HCT116 (cell line): ENCODE measurements at regions not wholly inside any gene's neighbourhood (a gene's known extent, or its start where the extent isn't known, plus 50 kb on each side); places are given as distances from the start of the nearest gene placed in this dataset.
"Not testable (repeated sequence)": the region's sequence is repeated elsewhere in the genome, so short reads cannot be mapped to it uniquely, and the experiment has no call there.

Source experiments
- ATAC-seq: fragments of 200-7000 bp; cut with Tn5 transposase; 2 replicates; pipeline ENCODE4 v1.9.1; 2020; ENCODE audit warnings: mild to moderate bottlenecking, moderate library complexity
- BruUV-seq: library from RNA; stranded (reverse); fragments of 400-500 nt; replicated peaks from 2 replicates; lab custom pipeline; 2021; lab: Mats Ljungman, UMichigan
- CTCF ChIA-PET: fragments of 300-600 bp; sonication (Branson Sonifier 250); formaldehyde crosslinking; loops from one replicate; lab custom pipeline; 2021; ENCODE audit warnings: antibody characterized with exemption; lab: Charles Lee
- POLR2A ChIA-PET: fragments of 300-600, 350-600 bp; sonication (Branson Sonifier 250); formaldehyde crosslinking; loops from one replicate; lab custom pipeline; 2021; ENCODE audit warnings: antibody characterized with exemption; lab: Charles Lee
- RAD21 ChIA-PET, 2 experiments: fragments of 300-600 bp; sonication (Branson Sonifier 250); formaldehyde crosslinking; loops; one replicate each; lab custom pipeline; 2023; ENCODE audit warnings: low total read pairs in 2 of 2; ENCODE audit not compliant: uncharacterized antibody in 2 of 2, unreplicated experiment in 2 of 2, low non-redundant PET in 1 of 2; lab: Charles Lee
- DNase-seq: peaks from one replicate; pipeline ENCODE4 v3.0.0-alpha.2; 2010; ENCODE audit warnings: low read depth, low spot score
- H2AFZ ChIP-seq: fragments of 200-600 bp; shearing (Covaris generic), sonication (generic); 2 replicates; pipeline ENCODE4 v1.6.1; 2017; ENCODE audit warnings: low read depth, mixed run types, mixed read lengths, antibody characterized with exemption, low read length; ENCODE audit not compliant: poor library complexity, severe bottlenecking
- H3K27ac ChIP-seq: 2 replicates; pipeline ENCODE4 v1.5.1; 2012; ENCODE audit warnings: low read depth, low read length
- H3K27me3 ChIP-seq: fragments of 200-600 bp; sonication (generic); 2 replicates; pipeline ENCODE4 v1.6.1; 2016; ENCODE audit warnings: mixed run types, low read length, mixed read lengths; ENCODE audit not compliant: insufficient read depth
- H3K36me3 ChIP-seq, 2 experiments: fragments of 200-500 bp in 1 of 2; fragments of 200-600 bp in 1 of 2; sonication (Bioruptor generic) in 1 of 2; sonication (generic) in 1 of 2; 2 replicates each; pipeline versions ENCODE4 v1.5.1 to v1.6.1; 2014 to 2016; ENCODE audit warnings: low read length in 2 of 2, inconsistent platforms in 1 of 2, mixed read lengths in 1 of 2, mixed run types in 1 of 2; ENCODE audit not compliant: insufficient read depth in 2 of 2, control insufficient read depth in 1 of 2
- H3K4me1 ChIP-seq, 2 experiments: fragments of 200-600 bp in 1 of 2; sonication (generic) in 1 of 2; 2 replicates each; pipeline versions ENCODE4 v1.5.1 to v1.6.1; 2012 to 2017; ENCODE audit warnings: low read length in 2 of 2, inconsistent platforms in 1 of 2, mild to moderate bottlenecking in 1 of 2, mixed read lengths in 1 of 2, mixed run types in 1 of 2, moderate library complexity in 1 of 2; ENCODE audit not compliant: insufficient read depth in 2 of 2, control insufficient read depth in 1 of 2
- H3K4me2 ChIP-seq: fragments of 200-600 bp; sonication (generic); 2 replicates; pipeline ENCODE4 v1.6.1; 2017; ENCODE audit warnings: mixed run types, low read length, mixed read lengths
- H3K4me3 ChIP-seq, 2 experiments: fragments of 200-600 bp in 1 of 2; sonication (generic) in 1 of 2; replicated peaks in 1 of 2; 2 replicates each; pipeline ENCODE4 v1.5.1; 2011 to 2016; ENCODE audit warnings: low read length in 2 of 2, control low read depth in 1 of 2, low read depth in 1 of 2, mild to moderate bottlenecking in 1 of 2, mixed read lengths in 1 of 2, mixed run types in 1 of 2
- H3K79me2 ChIP-seq: fragments of 200-600 bp; sonication (generic); 2 replicates; pipeline ENCODE4 v1.6.1; 2017; ENCODE audit warnings: mild to moderate bottlenecking, mixed run types, low read length, moderate library complexity, mixed read lengths; ENCODE audit not compliant: insufficient read depth
- H3K9ac ChIP-seq: fragments of 200-600 bp; sonication (generic); 2 replicates; pipeline ENCODE4 v1.6.1; 2016; ENCODE audit warnings: low read length, mixed read lengths
- H3K9me2 ChIP-seq: fragments of 200-600 bp; sonication (generic), shearing (Covaris generic); 2 replicates; pipeline ENCODE4 v1.6.1; 2017; ENCODE audit warnings: mixed run types, mild to moderate bottlenecking, moderate library complexity; ENCODE audit not compliant: insufficient read depth
- H3K9me3 ChIP-seq, 2 experiments: fragments of 200-500 bp in 1 of 2; fragments of 200-600 bp in 1 of 2; sonication (Bioruptor generic) in 1 of 2; sonication (generic) in 1 of 2; 2 replicates each; pipeline ENCODE4 v1.6.1; 2014 to 2017; ENCODE audit warnings: low read length in 2 of 2, mixed read lengths in 2 of 2, inconsistent platforms in 1 of 2, low read depth in 1 of 2, mild to moderate bottlenecking in 1 of 2, mixed run types in 1 of 2, moderate library complexity in 1 of 2; ENCODE audit not compliant: control insufficient read depth in 1 of 2, insufficient read depth in 1 of 2
- H4K20me1 ChIP-seq: fragments of 200-600 bp; sonication (generic), shearing (Covaris generic); 2 replicates; pipeline ENCODE4 v1.6.1; 2017; ENCODE audit warnings: mixed run types, mild to moderate bottlenecking, moderate library complexity; ENCODE audit not compliant: insufficient read depth
- ATF3 ChIP-seq: IDR thresholded peaks from 2 replicates; pipeline ENCODE4 v1.6.1; 2012
- CBX3 ChIP-seq: IDR thresholded peaks from 2 replicates; pipeline ENCODE4 v1.6.1; 2012; ENCODE audit warnings: low read depth
- CEBPB ChIP-seq: IDR thresholded peaks from 2 replicates; pipeline ENCODE4 v1.6.1; 2012; ENCODE audit warnings: low read depth
- EGR1 ChIP-seq: IDR thresholded peaks from 2 replicates; pipeline ENCODE4 v1.6.1; 2012; ENCODE audit warnings: low read depth
- ELF1 ChIP-seq: IDR thresholded peaks from 2 replicates; pipeline ENCODE4 v1.6.1; 2012; ENCODE audit warnings: low read depth, borderline replicate concordance
- EZH2phosphoT487 ChIP-seq: fragments of 200-600 bp; IDR thresholded peaks from 2 replicates; pipeline ENCODE4 v1.6.1; 2018; ENCODE audit warnings: antibody characterized with exemption, borderline replicate concordance
- FOSL1 ChIP-seq: IDR thresholded peaks from 2 replicates; pipeline ENCODE4 v1.6.1; 2012; ENCODE audit warnings: low read depth
- JUND ChIP-seq: IDR thresholded peaks from 2 replicates; pipeline ENCODE4 v1.6.1; 2012
- MAX ChIP-seq: IDR thresholded peaks from 2 replicates; pipeline ENCODE4 v1.6.1; 2012
- POLR2AphosphoS5 ChIP-seq: IDR thresholded peaks from 2 replicates; pipeline ENCODE4 v1.6.1; 2011; ENCODE audit warnings: mild to moderate bottlenecking, low read depth, low read length, moderate library complexity
- RAD21 ChIP-seq: IDR thresholded peaks from 2 replicates; pipeline ENCODE4 v1.6.1; 2012; ENCODE audit warnings: low read depth, mild to moderate bottlenecking
- SIN3A ChIP-seq: IDR thresholded peaks from 2 replicates; pipeline ENCODE4 v1.6.1; 2012; ENCODE audit warnings: low read depth
- SP1 ChIP-seq: IDR thresholded peaks from 2 replicates; pipeline ENCODE4 v1.6.1; 2012; ENCODE audit warnings: low read depth
- SRF ChIP-seq: IDR thresholded peaks from 2 replicates; pipeline ENCODE4 v1.6.1; 2012; ENCODE audit warnings: low read depth
- TCF7L2 ChIP-seq: IDR thresholded peaks from 2 replicates; pipeline ENCODE4 v1.7.0; 2011; ENCODE audit warnings: borderline replicate concordance, inconsistent platforms; ENCODE audit not compliant: insufficient read depth, insufficient read length; ENCODE audit errors: extremely low read depth
- YY1 ChIP-seq: IDR thresholded peaks from 2 replicates; pipeline ENCODE4 v1.6.1; 2011; ENCODE audit warnings: low read length, low read depth, moderate library complexity, mild to moderate bottlenecking; ENCODE audit not compliant: insufficient replicate concordance; ENCODE audit errors: extremely low read depth
- intact Hi-C: fragments of 100-400 bp; cut with micrococcal nuclease; formaldehyde crosslinking; loops from 2 replicates; pipeline ENCODE4 v1.10.0; 2022
- TF ChIP-seq, protein P1 (sequence below), 3 experiments: fragments of 200-600 bp in 1 of 3; sonication (generic) in 1 of 3; IDR thresholded peaks in 2 of 3; conservative IDR thresholded peaks in 1 of 3; 2 replicates each; pipeline ENCODE4 v1.5.1; 2012 to 2017; ENCODE audit warnings: low read depth in 2 of 3, low read length in 2 of 3, antibody characterized with exemption in 1 of 3, borderline replicate concordance in 1 of 3, control low read depth in 1 of 3, mild to moderate bottlenecking in 1 of 3, mixed read lengths in 1 of 3, mixed run types in 1 of 3, moderate library complexity in 1 of 3; ENCODE audit not compliant: insufficient read depth in 1 of 3

- H3K27me3 ChIP-seq: no peaks in the 10 kb centered on the region
- H3K9me2 ChIP-seq: no peaks in the 10 kb centered on the region
- no peak overlapping the region for H3K27ac ChIP-seq
- no peak for TF ChIP-seq MAX
- TF ChIP-seq FOSL1: no peak
- TF ChIP-seq JUND: no peak
- TF ChIP-seq YY1: no peak
- TF ChIP-seq CBX3: no peak
- TF ChIP-seq SP1: no peak
- TF ChIP-seq POLR2AphosphoS5: no peak
- TF ChIP-seq, protein P1, sequence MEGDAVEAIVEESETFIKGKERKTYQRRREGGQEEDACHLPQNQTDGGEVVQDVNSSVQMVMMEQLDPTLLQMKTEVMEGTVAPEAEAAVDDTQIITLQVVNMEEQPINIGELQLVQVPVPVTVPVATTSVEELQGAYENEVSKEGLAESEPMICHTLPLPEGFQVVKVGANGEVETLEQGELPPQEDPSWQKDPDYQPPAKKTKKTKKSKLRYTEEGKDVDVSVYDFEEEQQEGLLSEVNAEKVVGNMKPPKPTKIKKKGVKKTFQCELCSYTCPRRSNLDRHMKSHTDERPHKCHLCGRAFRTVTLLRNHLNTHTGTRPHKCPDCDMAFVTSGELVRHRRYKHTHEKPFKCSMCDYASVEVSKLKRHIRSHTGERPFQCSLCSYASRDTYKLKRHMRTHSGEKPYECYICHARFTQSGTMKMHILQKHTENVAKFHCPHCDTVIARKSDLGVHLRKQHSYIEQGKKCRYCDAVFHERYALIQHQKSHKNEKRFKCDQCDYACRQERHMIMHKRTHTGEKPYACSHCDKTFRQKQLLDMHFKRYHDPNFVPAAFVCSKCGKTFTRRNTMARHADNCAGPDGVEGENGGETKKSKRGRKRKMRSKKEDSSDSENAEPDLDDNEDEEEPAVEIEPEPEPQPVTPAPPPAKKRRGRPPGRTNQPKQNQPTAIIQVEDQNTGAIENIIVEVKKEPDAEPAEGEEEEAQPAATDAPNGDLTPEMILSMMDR (IDR thresholded peaks at IDR 0.05 in 2 of 3, conservative IDR thresholded peaks at IDR 0.05 in 1 of 3; ENCODE audit: borderline replicate concordance in 1 of 3, insufficient read depth in 1 of 3, low read depth in 2 of 3, low read length in 2 of 3): no peak
- no peak for TF ChIP-seq RAD21
- no peak for TF ChIP-seq EZH2phosphoT487
- TF ChIP-seq SIN3A: no peak
- no peak for TF ChIP-seq TCF7L2
- no peak for TF ChIP-seq CEBPB
- TF ChIP-seq ATF3: no peak
- TF ChIP-seq SRF: no peak
- no peak for TF ChIP-seq ELF1
- no peak for TF ChIP-seq EGR1
- ChIA-PET CTCF (no interaction called here), RAD21 (no interaction called here), POLR2A (no interaction called here)
- H3K4me3 ChIP-seq: no peak overlapping the region
- H3K9ac ChIP-seq: no peak overlapping the region
- H3K4me2 ChIP-seq: no peak overlapping the region
- no peaks in the 10 kb centered on the region for H3K79me2 ChIP-seq
- H3K36me3 ChIP-seq: no peaks in the 10 kb centered on the region
- no peak for ATAC-seq
- no peak for DNase-seq
- H4K20me1 ChIP-seq: no peaks in the 10 kb centered on the region
- H2AFZ ChIP-seq: no peak overlapping the region
- no TSS peak for BruUV-seq
- H3K9me3 ChIP-seq: no peaks in the 10 kb centered on the region
- H3K4me1 ChIP-seq: no peaks in the 10 kb centered on the region
- intact Hi-C loops: no loop called here
Observed at GRCh38 chr12:34249271-34249670, 227.0 kb downstream of the ALG10 start.

- H3K9ac ChIP-seq, H3K36me3 ChIP-seq, H3K4me3 ChIP-seq, BruUV-seq, H3K79me2 ChIP-seq, H3K4me2 ChIP-seq, H3K27me3 ChIP-seq, H3K9me2 ChIP-seq, RAD21 ChIA-PET, H2AFZ ChIP-seq, DNase-seq, CTCF ChIA-PET, ATAC-seq, H3K4me1 ChIP-seq, H3K27ac ChIP-seq, H4K20me1 ChIP-seq, POLR2A ChIA-PET, H3K9me3 ChIP-seq: not testable (repeated sequence)
- intact Hi-C loops: loop anchor here (10.0 kb wide), 1 partner anchor 97 kb away; no protein-coding TSS in a partner anchor
Observed at GRCh38 chr12:34251879-34252278, 229.6 kb downstream of the ALG10 start.
